GM12865 (cell line): ENCODE measurements at regions not wholly inside any gene's neighbourhood (a gene's known extent, or its start where the extent isn't known, plus 50 kb on each side); places are given as distances from the start of the nearest gene placed in this dataset.
"Not testable (repeated sequence)": the region's sequence is repeated elsewhere in the genome, so short reads cannot be mapped to it uniquely, and the experiment has no call there.

Experiments used
- DNase-seq: peaks from one replicate; pipeline ENCODE4 v3.0.0; 2010; ENCODE audit warnings: low read depth
- H3K4me3 ChIP-seq: 2 replicates; pipeline ENCODE4 v1.5.1; 2011; ENCODE audit warnings: mild to moderate bottlenecking, low read depth, low read length, control low read depth
- CTCF ChIP-seq: IDR thresholded peaks from 2 replicates; pipeline ENCODE4 v1.5.1; 2011; ENCODE audit warnings: low read length, control low read depth, low read depth, inconsistent platforms; ENCODE audit not compliant: insufficient read depth; ENCODE audit errors: missing control alignments

GRCh38 chr18:41645589-41646360 is 309.3 kb upstream of the PIK3C3 start:
- no peak for DNase-seq
- TF ChIP-seq CTCF, result no peak
- no peak overlapping the region for H3K4me3 ChIP-seq

GRCh38 chr18:41644466-41644865 is 310.6 kb upstream of the PIK3C3 start:
- H3K4me3 ChIP-seq, result no peak overlapping the region
- no peak for TF ChIP-seq CTCF
- DNase-seq, result no peak

GRCh38 chr18:41643427-41643826 is 311.6 kb upstream of the PIK3C3 start:
- no peak for DNase-seq
- H3K4me3 ChIP-seq, result no peak overlapping the region
- TF ChIP-seq CTCF, result no peak

GRCh38 chr18:41642756-41643155 is 312.3 kb upstream of the PIK3C3 start:
- no peak overlapping the region for H3K4me3 ChIP-seq
- no peak for TF ChIP-seq CTCF
- no peak for DNase-seq

DNA sequence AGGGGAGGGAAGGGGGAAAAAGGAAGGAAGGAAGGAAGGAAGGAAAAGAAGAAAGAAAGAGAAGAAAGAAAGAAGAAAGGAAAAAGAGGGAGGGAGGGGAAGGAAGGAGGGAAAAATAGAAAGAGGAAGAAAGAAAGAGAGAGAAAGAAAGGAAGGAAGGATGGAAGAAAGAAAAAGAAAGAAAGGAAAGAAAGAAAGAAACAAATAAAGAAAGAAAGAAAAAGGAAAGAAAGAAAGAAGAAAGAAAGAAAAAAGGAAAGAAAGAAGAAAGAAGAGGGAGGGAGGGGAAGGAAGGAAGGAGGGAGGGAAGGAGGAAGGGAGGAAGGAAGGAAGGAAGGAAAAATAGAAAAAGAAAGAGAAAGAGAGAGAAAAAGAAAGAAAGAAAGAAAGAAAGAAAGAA is 315.8 kb upstream of the PIK3C3 start:
- H3K4me3 ChIP-seq, result no peak overlapping the region
- no peak for TF ChIP-seq CTCF
- no peak for DNase-seq

DNA sequence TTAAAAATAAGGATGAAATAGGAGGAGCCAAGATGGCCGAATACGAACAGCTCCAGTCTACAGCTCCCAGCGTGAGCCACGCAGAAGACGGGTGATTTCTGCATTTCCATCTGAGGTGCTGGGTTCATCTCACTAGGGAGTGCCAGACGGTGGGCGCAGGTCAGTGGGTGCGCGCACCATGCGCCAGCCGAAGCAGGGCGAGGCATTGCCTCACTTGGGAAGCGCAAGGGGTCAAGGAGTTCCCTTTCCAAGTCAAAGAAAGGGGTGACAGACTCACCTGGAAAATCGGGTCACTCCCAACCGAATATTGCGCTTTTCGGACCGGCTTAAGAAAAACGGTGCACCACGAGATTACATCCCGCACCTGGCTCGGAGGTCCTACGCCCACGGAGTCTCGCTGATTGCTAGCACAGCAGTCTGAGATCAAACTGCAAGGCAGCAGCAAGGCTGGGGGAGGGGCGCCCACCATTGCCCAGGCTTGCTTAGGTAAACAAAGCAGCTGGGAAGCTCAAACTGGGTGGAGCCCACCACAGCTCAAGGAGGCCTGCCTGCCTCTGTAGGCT is 323.2 kb upstream of the PIK3C3 start:
- H3K4me3 ChIP-seq, DNase-seq: not testable (repeated sequence)

DNA sequence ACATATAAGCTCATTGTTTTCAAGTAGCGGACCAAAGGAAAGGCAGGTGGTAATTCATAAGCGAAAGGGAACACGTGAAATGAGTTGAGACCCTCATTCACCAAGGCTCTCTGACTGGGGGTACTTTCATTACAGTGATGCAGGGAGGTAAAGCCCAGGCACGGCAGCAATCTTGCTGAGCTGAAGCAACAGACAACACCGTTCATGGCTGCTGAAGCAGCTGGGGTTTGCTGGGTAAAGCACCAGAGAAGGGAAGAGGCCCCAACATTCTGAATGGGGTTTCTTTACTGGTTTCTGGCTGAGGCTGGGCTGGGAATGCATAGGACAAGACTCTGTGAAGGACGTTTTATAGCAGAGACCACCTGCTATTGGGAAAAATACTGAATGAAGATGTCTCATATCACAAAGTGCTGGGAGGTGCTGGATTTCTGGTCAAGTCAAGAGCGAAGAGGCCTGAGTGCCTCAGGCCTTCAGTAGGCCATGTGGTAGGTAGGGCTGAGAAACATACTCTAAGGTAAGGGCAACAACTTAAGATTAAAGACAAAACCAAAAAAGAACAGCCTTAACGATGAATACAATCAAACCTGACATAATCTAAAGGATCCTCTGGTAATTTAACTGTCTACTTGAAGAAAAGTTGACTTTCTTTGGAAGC is 324.7 kb upstream of the PIK3C3 start:
- no peak for TF ChIP-seq CTCF
- no peak overlapping the region for H3K4me3 ChIP-seq
- no peak for DNase-seq
